ENCODE measurements at regions not wholly inside any gene's neighbourhood (a gene's known extent, or its start where the extent isn't known, plus 50 kb on each side); places are given as distances from the start of the nearest gene placed in this dataset.

DNA sequence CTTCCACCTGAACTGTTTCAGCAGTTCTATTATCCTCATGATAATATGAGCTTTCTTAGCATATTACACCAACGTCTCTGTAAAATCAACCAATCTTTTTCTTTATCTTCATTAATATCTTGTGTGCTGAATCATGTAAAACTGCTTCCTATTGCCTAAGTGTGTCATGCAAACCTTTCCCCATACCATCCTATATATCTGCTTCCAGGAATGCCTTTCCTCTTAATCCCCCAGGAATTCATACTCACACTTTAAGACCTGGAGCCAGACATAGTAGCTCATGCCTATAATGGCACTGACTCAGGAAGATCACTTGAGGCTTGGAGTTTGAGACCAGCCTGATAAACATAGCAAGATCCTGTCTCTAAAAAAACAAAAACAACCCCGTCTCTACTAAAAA is 183.9 kb downstream of the NRIP1 start:
- H4K5ac ChIP-seq (ENCODE audit: insufficient read length, low read depth, low read length): no peak overlapping the region
- H3K4me2 ChIP-seq (ENCODE audit: insufficient read depth, insufficient read length, low read length): no peak overlapping the region
- no peak overlapping the region for H3K56ac ChIP-seq (ENCODE audit: insufficient read length, low read depth, low read length)
- TF ChIP-seq, protein P1, sequence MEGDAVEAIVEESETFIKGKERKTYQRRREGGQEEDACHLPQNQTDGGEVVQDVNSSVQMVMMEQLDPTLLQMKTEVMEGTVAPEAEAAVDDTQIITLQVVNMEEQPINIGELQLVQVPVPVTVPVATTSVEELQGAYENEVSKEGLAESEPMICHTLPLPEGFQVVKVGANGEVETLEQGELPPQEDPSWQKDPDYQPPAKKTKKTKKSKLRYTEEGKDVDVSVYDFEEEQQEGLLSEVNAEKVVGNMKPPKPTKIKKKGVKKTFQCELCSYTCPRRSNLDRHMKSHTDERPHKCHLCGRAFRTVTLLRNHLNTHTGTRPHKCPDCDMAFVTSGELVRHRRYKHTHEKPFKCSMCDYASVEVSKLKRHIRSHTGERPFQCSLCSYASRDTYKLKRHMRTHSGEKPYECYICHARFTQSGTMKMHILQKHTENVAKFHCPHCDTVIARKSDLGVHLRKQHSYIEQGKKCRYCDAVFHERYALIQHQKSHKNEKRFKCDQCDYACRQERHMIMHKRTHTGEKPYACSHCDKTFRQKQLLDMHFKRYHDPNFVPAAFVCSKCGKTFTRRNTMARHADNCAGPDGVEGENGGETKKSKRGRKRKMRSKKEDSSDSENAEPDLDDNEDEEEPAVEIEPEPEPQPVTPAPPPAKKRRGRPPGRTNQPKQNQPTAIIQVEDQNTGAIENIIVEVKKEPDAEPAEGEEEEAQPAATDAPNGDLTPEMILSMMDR (conservative IDR thresholded peaks at IDR 0.05): no peak
- no peaks in the 10 kb centered on the region for H3K23me2 ChIP-seq (ENCODE audit: insufficient read length, low read depth, low read length, poor library complexity, severe bottlenecking)
- WGBS (ENCODE audit: extremely low coverage, insufficient read length, low lambda C conversion rate): no CpG with 5 or more reads among the region's 2 CpGs
- no peak overlapping the region for H2BK120ac ChIP-seq (ENCODE audit: low read depth, low read length, poor library complexity, severe bottlenecking)
- H3K27ac Mint-ChIP-seq: no peak overlapping the region
- no peak overlapping the region for H2BK15ac ChIP-seq (ENCODE audit: low read depth, low read length)
- H3K14ac ChIP-seq (ENCODE audit: insufficient read depth, low read length): no peak overlapping the region
- H4K20me1 ChIP-seq (ENCODE audit: control insufficient read depth, insufficient read depth, insufficient read length): no peaks in the 10 kb centered on the region
- no peak overlapping the region for H3T11ph ChIP-seq (ENCODE audit: low read length)
- H3K4ac ChIP-seq (ENCODE audit: low read depth, low read length): no peak overlapping the region
- no peaks in the 10 kb centered on the region; a peak in 1 of 7 replicates for H3K36me3 Mint-ChIP-seq (ENCODE audit: insufficient read depth in 1 of 3, low read depth in 3 of 3)
- no peaks in the 10 kb centered on the region for H3K4me1 ChIP-seq (ENCODE audit: insufficient read depth, low read length)
- H2AFZ ChIP-seq (ENCODE audit: low read length): no peak overlapping the region
- no peak overlapping the region for H2AK5ac ChIP-seq (ENCODE audit: insufficient read length, low read length)
- H3K23ac ChIP-seq (ENCODE audit: insufficient read length, low read depth, low read length): no peak overlapping the region
- H2BK20ac ChIP-seq (ENCODE audit: low read depth, low read length, poor library complexity, severe bottlenecking): no peak overlapping the region
- no peaks in the 10 kb centered on the region for H3K79me1 ChIP-seq (ENCODE audit: insufficient read depth, low read depth, low read length, poor library complexity, severe bottlenecking)
- H3K79me2 ChIP-seq (ENCODE audit: insufficient read depth, low read length): no peaks in the 10 kb centered on the region
- H4K8ac ChIP-seq (replicated peaks; ENCODE audit: insufficient read length, low read depth, low read length): no peak overlapping the region
- no peaks in the 10 kb centered on the region for H3K27me3 Mint-ChIP-seq (ENCODE audit: low read depth)
- H2BK5ac ChIP-seq (ENCODE audit: insufficient read length, low read length): no peak overlapping the region
- no peak overlapping the region for H2BK12ac ChIP-seq (ENCODE audit: insufficient read length, low read depth, low read length)
- peaks cover 6% of the 10 kb centered on the region in 2 experiments for H3K4me1 Mint-ChIP-seq
- H3K18ac ChIP-seq (ENCODE audit: insufficient read length, low read depth, low read length): no peak overlapping the region
- no peaks in the 10 kb centered on the region for H3K9me3 ChIP-seq (ENCODE audit: control insufficient read depth, low read depth, low read length)
- no peak overlapping the region for H3K27ac ChIP-seq (ENCODE audit: insufficient read length, low read depth, low read length)
- no peaks in the 10 kb centered on the region; a peak in 1 of 5 replicates for H3K9me3 Mint-ChIP-seq
- no peak overlapping the region for H3K9ac ChIP-seq (ENCODE audit: extremely low read depth, insufficient read length, low read length)
- no peak overlapping the region for H4K91ac ChIP-seq (ENCODE audit: insufficient read length, low read depth, low read length)
- no peak for DNase-seq
- H3K27me3 ChIP-seq (ENCODE audit: insufficient read depth, low read length): no peaks in the 10 kb centered on the region
- no peak overlapping the region for H3K4me3 Mint-ChIP-seq

Data from H9 (cell line).